Heart left ventricle (tissue), 16 donors: ENCODE measurements at regions not wholly inside any gene's neighbourhood (a gene's known extent, or its start where the extent isn't known, plus 50 kb on each side); places are given as distances from the start of the nearest gene placed in this dataset.
A peak's percentile ranks its signal among the peaks of the same experiment; 100 is the strongest.

Experiments
- ATAC-seq, 4 donors: fragments of 200-7000 bp; cut with Tn5 transposase; one replicate each; pipeline ENCODE4 v1.9.1; 2020 to 2022; ENCODE audit warnings: moderate library complexity in 4 of 4, mild to moderate bottlenecking in 3 of 4, moderate number of reproducible peaks in 1 of 4
- DNase-seq, 5 donors: peaks; one replicate each; pipeline ENCODE4 v3.0.0-alpha.2; 2020
- H3K27ac ChIP-seq, 12 donors: fragments of 200-600 bp; sonication (generic) in 4 of 12; one replicate each; pipeline versions ENCODE4 v1.5.0 to v1.8.0; 2016 to 2022; ENCODE audit warnings: mild to moderate bottlenecking in 2 of 12
- H3K27me3 ChIP-seq, 9 donors: fragments of 200-600 bp; sonication (generic) in 2 of 9; one replicate each; pipeline versions ENCODE4 v1.5.1 to v1.8.0; 2016 to 2022; ENCODE audit warnings: mild to moderate bottlenecking in 3 of 9
- H3K36me3 ChIP-seq, 9 donors: fragments of 200-600 bp; sonication (generic) in 2 of 9; one replicate each; pipeline versions ENCODE4 v1.5.0 to v1.8.0; 2018 to 2022; ENCODE audit warnings: mild to moderate bottlenecking in 2 of 9
- H3K4me1 ChIP-seq, 12 donors: fragments of 200-600 bp; sonication (generic) in 4 of 12; one replicate each; pipeline versions ENCODE4 v1.5.0 to v1.8.0; 2016 to 2022; ENCODE audit warnings: mild to moderate bottlenecking in 3 of 12
- H3K4me3 ChIP-seq, 12 donors: fragments of 200-600 bp; sonication (generic) in 4 of 12; one replicate each; pipeline versions ENCODE4 v1.5.0 to v1.8.0; 2017 to 2022; ENCODE audit warnings: mild to moderate bottlenecking in 9 of 12, moderate library complexity in 4 of 12
- H3K9me3 ChIP-seq, 12 donors: fragments of 200-600 bp; sonication (generic) in 4 of 12; one replicate each; pipeline versions ENCODE4 v1.5.0 to v1.8.0; 2016 to 2022; ENCODE audit warnings: mild to moderate bottlenecking in 1 of 12
- POLR2A ChIP-seq, 2 donors: fragments of 450-650 bp; IDR thresholded peaks; one replicate each; pipeline ENCODE4 v1.6.1; 2017; ENCODE audit warnings: antibody characterized with exemption in 2 of 2, mild to moderate bottlenecking in 2 of 2, moderate library complexity in 2 of 2
- WGBS, 4 donors: extraction: QIAGEN DNeasy Blood & Tissue Kit in 2 of 4; methylation state at CpG; one replicate each; pipeline versions ENCODE4 v1.1.5 to v1.1.7; 2013 to 2018; 5-methylcytosine and 5-hydroxymethylcytosine counted together
- intact Hi-C, 10 donors: fragments of 100-400 bp; cut with DNase I; formaldehyde crosslinking; loops; one replicate each; pipeline versions ENCODE4 v1.11.1 to v1.14.2; 2022
- TF ChIP-seq, protein P1 (sequence below), 12 donors: fragments of 200-600 bp; sonication (generic) in 4 of 12; IDR thresholded peaks; one replicate each; pipeline versions ENCODE4 v1.5.0 to v1.8.0; 2018 to 2022; ENCODE audit warnings: antibody characterized with exemption in 12 of 12, mild to moderate bottlenecking in 5 of 12
- donor health status: ischemic (EF 13 %, LVEDD 7.1; RV severe dilation, severe dysfunction).
- donor health status: healthy with polysubstance abuse.
- donor health status: DM: no; HTN: yes; CAD: no.
- donor health status: DM: no; HTN: no; CAD: no.
- donor health status: ischemic (EF 25% LVEDD 6.9; RV normal size, moderate dysfunction).
- donor health status: ischemic (EF 25% LVEDD 5.7; RV mildly dilated, moderate dysfunction).
- donor health status: healthy.
- donor health status: DM: yes; HTN: yes; CAD: no.
- donor health status: ischemic (EF 35%, LVEDD 5.7; RV mildly dilated, moderate dysfunction).
- donor health status: nonischemic (EF 11% LVEDD 7.7; RV severe dilation, severe dysfunction).
- donor health status: DM: yes; HTN: yes; CAD: no.
- donor health status: PGD.
- donor health status: ischemic (EF 29% LVEDD 5.4; RV normal size, mild dysfunction).
- donor health status: nonischemic (EF 23%, LVEDD 6.1; RV moderate dilation, normal function).

DNA sequence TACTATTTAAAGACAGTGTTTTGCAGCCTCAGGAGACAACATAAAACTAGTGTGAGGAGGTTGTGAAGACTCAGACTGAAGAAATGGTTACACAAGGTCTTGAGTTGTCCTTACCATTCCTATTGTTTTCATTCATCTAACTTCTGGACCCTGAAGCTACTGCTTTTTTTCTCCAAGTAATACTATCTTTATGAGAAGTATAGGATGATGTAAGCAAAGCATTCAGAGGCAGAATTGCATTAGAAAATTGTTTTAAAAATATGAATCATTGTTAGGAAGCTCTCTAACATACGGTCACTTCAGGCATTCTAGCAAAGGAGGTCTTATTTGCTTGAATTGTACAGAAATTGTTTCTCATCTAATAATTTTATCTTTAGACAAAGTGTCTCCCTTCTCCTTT is 357.8 kb downstream of the TLL1 start:
- DNase-seq, result no peak
- H3K4me1 ChIP-seq, result no peaks in the 10 kb centered on the region
- intact Hi-C loops, result no loop called here
- peaks cover 0 to 7% (median 0%) of the 10 kb centered on the region in 12 donors for H3K9me3 ChIP-seq
- no peaks in the 10 kb centered on the region for H3K36me3 ChIP-seq
- no peaks in the 10 kb centered on the region for H3K27me3 ChIP-seq
- TF ChIP-seq, protein P1, sequence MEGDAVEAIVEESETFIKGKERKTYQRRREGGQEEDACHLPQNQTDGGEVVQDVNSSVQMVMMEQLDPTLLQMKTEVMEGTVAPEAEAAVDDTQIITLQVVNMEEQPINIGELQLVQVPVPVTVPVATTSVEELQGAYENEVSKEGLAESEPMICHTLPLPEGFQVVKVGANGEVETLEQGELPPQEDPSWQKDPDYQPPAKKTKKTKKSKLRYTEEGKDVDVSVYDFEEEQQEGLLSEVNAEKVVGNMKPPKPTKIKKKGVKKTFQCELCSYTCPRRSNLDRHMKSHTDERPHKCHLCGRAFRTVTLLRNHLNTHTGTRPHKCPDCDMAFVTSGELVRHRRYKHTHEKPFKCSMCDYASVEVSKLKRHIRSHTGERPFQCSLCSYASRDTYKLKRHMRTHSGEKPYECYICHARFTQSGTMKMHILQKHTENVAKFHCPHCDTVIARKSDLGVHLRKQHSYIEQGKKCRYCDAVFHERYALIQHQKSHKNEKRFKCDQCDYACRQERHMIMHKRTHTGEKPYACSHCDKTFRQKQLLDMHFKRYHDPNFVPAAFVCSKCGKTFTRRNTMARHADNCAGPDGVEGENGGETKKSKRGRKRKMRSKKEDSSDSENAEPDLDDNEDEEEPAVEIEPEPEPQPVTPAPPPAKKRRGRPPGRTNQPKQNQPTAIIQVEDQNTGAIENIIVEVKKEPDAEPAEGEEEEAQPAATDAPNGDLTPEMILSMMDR (IDR thresholded peaks at IDR 0.05), result no peak
- no peak for TF ChIP-seq POLR2A (IDR thresholded peaks at IDR 0.05)
- no peak for ATAC-seq
- no peak overlapping the region for H3K27ac ChIP-seq
- H3K4me3 ChIP-seq, result no peak overlapping the region
- 72 to 86% (median 75%) methylated on average over 1 of the region's 1 CpG for WGBS, 4 donors

DNA sequence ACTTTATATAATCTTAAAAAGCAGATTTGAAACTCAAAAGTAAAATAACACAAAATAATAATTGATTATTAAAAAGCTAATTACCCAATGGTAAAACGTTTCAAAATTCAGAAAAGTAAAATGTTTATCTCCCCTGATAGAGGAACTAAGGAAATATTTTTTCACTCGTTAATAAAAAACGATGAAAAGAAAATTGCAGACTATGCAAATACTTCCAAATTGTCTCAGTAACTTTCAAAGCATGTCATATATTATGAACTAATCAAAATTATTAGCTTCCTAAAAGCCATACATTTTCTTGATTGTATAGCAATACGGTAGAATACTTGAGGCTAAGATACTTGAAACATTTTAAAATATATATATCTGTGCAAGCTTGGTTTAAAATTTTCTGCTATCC is 366.3 kb downstream of the TLL1 start:
- ATAC-seq (no peak), DNase-seq (no peak)
- no peak overlapping the region for H3K27ac ChIP-seq
- H3K4me1 ChIP-seq, result no peaks in the 10 kb centered on the region
- 72 to 82% (median 75%) methylated on average over 4 of the region's 4 CpGs for WGBS, 4 donors
- no peaks in the 10 kb centered on the region for H3K27me3 ChIP-seq
- H3K36me3 ChIP-seq, result no peaks in the 10 kb centered on the region
- no peak overlapping the region for H3K4me3 ChIP-seq
- H3K9me3 ChIP-seq, result peaks cover 0 to 8% (median 0%) of the 10 kb centered on the region in 12 donors
- intact Hi-C loops, result no loop called here
- no peak for TF ChIP-seq POLR2A (IDR thresholded peaks at IDR 0.05)
- TF ChIP-seq, protein P1 (IDR thresholded peaks at IDR 0.05), result no peak

- ATAC-seq (no peak), DNase-seq (no peak)
- Histone ChIP-seq H3K4me3 (no peak overlapping the region), H3K27me3 (no peaks in the 10 kb centered on the region), H3K27ac (no peak overlapping the region), H3K9me3 (no peaks in the 10 kb centered on the region), H3K36me3 (no peaks in the 10 kb centered on the region), H3K4me1 (no peaks in the 10 kb centered on the region)
- no peak for TF ChIP-seq POLR2A (IDR thresholded peaks at IDR 0.05)
- TF ChIP-seq, protein P1 (IDR thresholded peaks at IDR 0.05), result peak in 11 of 12 donors; percentile 20 to 54 (median 29)
- intact Hi-C loops, result loop anchor here in 5 of 10 donors (2.0 to 10.0 kb wide), 5 partner anchors 85 to 760 kb away; no protein-coding TSS in a partner anchor
- 66 to 70% (median 69%) methylated on average over 4 of the region's 4 CpGs for WGBS, 4 donors
These were observed 379.7 kb downstream of the TLL1 start for GRCh38 chr4:166252487-166253402.

GRCh38 chr4:166257276-166257675 is 384.2 kb downstream of the TLL1 start:
- Histone ChIP-seq H3K4me3 (no peak overlapping the region), H3K27ac (no peak overlapping the region), H3K36me3 (no peaks in the 10 kb centered on the region), H3K4me1 (no peaks in the 10 kb centered on the region), H3K27me3 (no peaks in the 10 kb centered on the region), H3K9me3 (no peaks in the 10 kb centered on the region)
- WGBS, 4 donors, result 87 to 95% (median 91%) methylated on average over 2 of the region's 2 CpGs
- intact Hi-C loops, result loop anchor here in 4 of 10 donors (10.0 kb wide), 2 partner anchors 92 to 722 kb away; no protein-coding TSS in a partner anchor
- no peak for ATAC-seq
- DNase-seq, result no peak
- TF ChIP-seq, protein P1 (IDR thresholded peaks at IDR 0.05), result no peak
- TF ChIP-seq POLR2A (IDR thresholded peaks at IDR 0.05), result no peak
